Fibroblast of the conjunctiva (primary cell): ENCODE measurements at regions not wholly inside any gene's neighbourhood (a gene's known extent, or its start where the extent isn't known, plus 50 kb on each side); places are given as distances from the start of the nearest gene placed in this dataset.
"Not testable (repeated sequence)": the region's sequence is repeated elsewhere in the genome, so short reads cannot be mapped to it uniquely, and the experiment has no call there.

Source experiments
- DNase-seq: peaks from one replicate; pipeline ENCODE4 v3.0.0-alpha.2; 2010; ENCODE audit warnings: low read depth

- not testable (repeated sequence) for DNase-seq
Measured at GRCh38 chr9:25045469-25045868, 499.8 kb upstream of the IZUMO3 start.

- DNase-seq, result no peak
Measured at GRCh38 chr9:25029743-25030142, 484.0 kb upstream of the IZUMO3 start.

GRCh38 chr9:25025686-25026085 is 480.0 kb upstream of the IZUMO3 start:
- no peak for DNase-seq

GRCh38 chr9:25025156-25025555 is 479.5 kb upstream of the IZUMO3 start:
- DNase-seq, result no peak

GRCh38 chr9:25017779-25018178 is 472.1 kb upstream of the IZUMO3 start:
- DNase-seq, result no peak

GRCh38 chr9:25010027-25010662 is 464.4 kb upstream of the IZUMO3 start:
- DNase-seq, result no peak

- DNase-seq, result no peak
Measured at GRCh38 chr9:25003686-25004085, 458.0 kb upstream of the IZUMO3 start.

GRCh38 chr9:24986331-24986730 is 440.6 kb upstream of the IZUMO3 start:
- no peak for DNase-seq

- not testable (repeated sequence) for DNase-seq
Measured at GRCh38 chr9:24970780-24971179, 425.1 kb upstream of the IZUMO3 start.

- no peak for DNase-seq
Measured at GRCh38 chr9:24961762-24962161, 416.1 kb upstream of the IZUMO3 start.

GRCh38 chr9:24953070-24953469 is 407.4 kb upstream of the IZUMO3 start:
- DNase-seq, result no peak

- no peak for DNase-seq
Measured at GRCh38 chr9:24939109-24939850, 393.6 kb upstream of the IZUMO3 start.

- no peak for DNase-seq
Measured at GRCh38 chr9:24936117-24936516, 390.4 kb upstream of the IZUMO3 start.

GRCh38 chr9:24932785-24933184 is 387.1 kb upstream of the IZUMO3 start:
- no peak for DNase-seq

GRCh38 chr9:24931894-24932293 is 386.2 kb upstream of the IZUMO3 start:
- DNase-seq, result no peak

GRCh38 chr9:24912767-24913166 is 367.1 kb upstream of the IZUMO3 start:
- DNase-seq, result no peak

GRCh38 chr9:24901319-24901718 is 355.6 kb upstream of the IZUMO3 start:
- DNase-seq, result no peak

GRCh38 chr9:24900179-24900578 is 354.5 kb upstream of the IZUMO3 start:
- no peak for DNase-seq

- no peak for DNase-seq
Measured at GRCh38 chr9:24899463-24899862, 353.8 kb upstream of the IZUMO3 start.

- DNase-seq, result no peak
Measured at GRCh38 chr9:24897826-24898225, 352.1 kb upstream of the IZUMO3 start.

GRCh38 chr9:24881361-24881760 is 335.7 kb upstream of the IZUMO3 start:
- DNase-seq, result no peak

- DNase-seq, result no peak
Measured at GRCh38 chr9:24879591-24879990, 333.9 kb upstream of the IZUMO3 start.

GRCh38 chr9:24856601-24857000 is 310.9 kb upstream of the IZUMO3 start:
- not testable (repeated sequence) for DNase-seq
